ENCODE measurements at regions not wholly inside any gene's neighbourhood (a gene's known extent, or its start where the extent isn't known, plus 50 kb on each side); places are given as distances from the start of the nearest gene placed in this dataset.

- TF ChIP-seq CTCF (IDR thresholded peaks at IDR 0.05; ENCODE audit: insufficient read depth, low read depth, low read length) (no peak), EZH2 (IDR thresholded peaks at IDR 0.05; ENCODE audit: insufficient read depth, low read length) (no peak)
Measured at GRCh38 chr2:216554286-216554685, 55.6 kb downstream of the RPL37A start.
